Psoas muscle (tissue), 7 donors: ENCODE measurements at regions not wholly inside any gene's neighbourhood (a gene's known extent, or its start where the extent isn't known, plus 50 kb on each side); places are given as distances from the start of the nearest gene placed in this dataset.

Experiments used
- ATAC-seq, 4 donors: fragments of 200-7000 bp; cut with Tn5 transposase; one replicate each; pipeline ENCODE4 v1.9.1; 2020; ENCODE audit warnings: moderate library complexity in 3 of 4, mild to moderate bottlenecking in 2 of 4
- DNase-seq, 2 donors: peaks; one replicate each; pipeline ENCODE4 v3.0.0-alpha.2; 2020
- H3K27ac ChIP-seq: fragments of 200-600 bp; one replicate; pipeline ENCODE4 v1.8.0; 2022
- H3K27me3 ChIP-seq, 3 donors: fragments of 200-600 bp in 1 of 3; one replicate each; pipeline versions ENCODE4 v1.6.1 to v1.8.0; 2013 to 2022; ENCODE audit warnings: low read length in 2 of 3, mild to moderate bottlenecking in 2 of 3, moderate library complexity in 1 of 3; ENCODE audit not compliant: insufficient read depth in 3 of 3
- H3K36me3 ChIP-seq, 2 donors: fragments of 200-600 bp in 1 of 2; one replicate each; pipeline versions ENCODE4 v1.6.1 to v1.8.0; 2013 to 2022; ENCODE audit warnings: low read depth in 1 of 2, mild to moderate bottlenecking in 1 of 2, moderate library complexity in 1 of 2; ENCODE audit not compliant: insufficient read depth in 1 of 2
- H3K4me1 ChIP-seq: fragments of 200-600 bp; one replicate; pipeline ENCODE4 v1.8.0; 2022
- H3K4me3 ChIP-seq: fragments of 200-600 bp; one replicate; pipeline ENCODE4 v1.8.0; 2022; ENCODE audit warnings: mild to moderate bottlenecking
- H3K9me3 ChIP-seq: fragments of 200-600 bp; one replicate; pipeline ENCODE4 v1.8.0; 2022
- WGBS, 3 donors: extraction: QIAGEN DNeasy Blood & Tissue Kit; methylation state at CpG; one replicate each; pipeline versions ENCODE4 v1.1.6 to v1.1.7; 2013; 5-methylcytosine and 5-hydroxymethylcytosine counted together
- intact Hi-C, 2 donors: fragments of 100-400 bp; cut with DNase I; formaldehyde crosslinking; loops; one replicate each; pipeline versions ENCODE4 v1.11.0 to v1.14.2; 2022
- TF ChIP-seq, protein P1 (sequence below): fragments of 200-600 bp; IDR thresholded peaks from one replicate; pipeline ENCODE4 v1.8.0; 2022; ENCODE audit warnings: antibody characterized with exemption
- donor health status: healthy with polysubstance abuse.
- donor health status: DM: no; HTN: no; CAD: no; lungs with moderate emphysema.
- donor health status: Bipolar disorder and iron deficiency.
- donor health status: healthy.
- donor health status: DM: yes; HTN: yes; CAD: no.
- donor health status: DM: no; HTN: no; CAD: no.
- donor health status: DM: yes; HTN: yes; CAD: no.

GRCh38 chr3:159843840-159844730 lies 144.6 kb upstream of the IL12A start:
- H3K36me3 ChIP-seq = no peaks in the 10 kb centered on the region
- WGBS, 3 donors = 51 to 63% (median 54%) methylated on average over 7 of the region's 7 CpGs
- TF ChIP-seq, protein P1, sequence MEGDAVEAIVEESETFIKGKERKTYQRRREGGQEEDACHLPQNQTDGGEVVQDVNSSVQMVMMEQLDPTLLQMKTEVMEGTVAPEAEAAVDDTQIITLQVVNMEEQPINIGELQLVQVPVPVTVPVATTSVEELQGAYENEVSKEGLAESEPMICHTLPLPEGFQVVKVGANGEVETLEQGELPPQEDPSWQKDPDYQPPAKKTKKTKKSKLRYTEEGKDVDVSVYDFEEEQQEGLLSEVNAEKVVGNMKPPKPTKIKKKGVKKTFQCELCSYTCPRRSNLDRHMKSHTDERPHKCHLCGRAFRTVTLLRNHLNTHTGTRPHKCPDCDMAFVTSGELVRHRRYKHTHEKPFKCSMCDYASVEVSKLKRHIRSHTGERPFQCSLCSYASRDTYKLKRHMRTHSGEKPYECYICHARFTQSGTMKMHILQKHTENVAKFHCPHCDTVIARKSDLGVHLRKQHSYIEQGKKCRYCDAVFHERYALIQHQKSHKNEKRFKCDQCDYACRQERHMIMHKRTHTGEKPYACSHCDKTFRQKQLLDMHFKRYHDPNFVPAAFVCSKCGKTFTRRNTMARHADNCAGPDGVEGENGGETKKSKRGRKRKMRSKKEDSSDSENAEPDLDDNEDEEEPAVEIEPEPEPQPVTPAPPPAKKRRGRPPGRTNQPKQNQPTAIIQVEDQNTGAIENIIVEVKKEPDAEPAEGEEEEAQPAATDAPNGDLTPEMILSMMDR = no peak
- intact Hi-C loops = no loop called here
- peak overlapping the region; percentile 7 for H3K27ac ChIP-seq
- H3K9me3 ChIP-seq = no peaks in the 10 kb centered on the region
- H3K4me3 ChIP-seq = peak overlapping the region; percentile 19
- DNase-seq = no peak
- peaks cover 25% of the 10 kb centered on the region for H3K4me1 ChIP-seq
- ATAC-seq = no peak
- no peaks in the 10 kb centered on the region for H3K27me3 ChIP-seq

- 66 to 74% (median 68%) methylated on average over 4 of the region's 4 CpGs for WGBS, 3 donors
- TF ChIP-seq, protein P1 = no peak
- ATAC-seq (no peak), DNase-seq (no peak)
- H3K4me1 ChIP-seq = peaks cover 27% of the 10 kb centered on the region
- no peaks in the 10 kb centered on the region for H3K27me3 ChIP-seq
- H3K27ac ChIP-seq = peak overlapping the region; percentile 33
- peak overlapping the region; percentile 19 for H3K4me3 ChIP-seq
- H3K36me3 ChIP-seq = no peaks in the 10 kb centered on the region
- intact Hi-C loops = no loop called here
- no peaks in the 10 kb centered on the region for H3K9me3 ChIP-seq
Observed at GRCh38 chr3:159844801-159845261, 143.8 kb upstream of the IL12A start.

DNA sequence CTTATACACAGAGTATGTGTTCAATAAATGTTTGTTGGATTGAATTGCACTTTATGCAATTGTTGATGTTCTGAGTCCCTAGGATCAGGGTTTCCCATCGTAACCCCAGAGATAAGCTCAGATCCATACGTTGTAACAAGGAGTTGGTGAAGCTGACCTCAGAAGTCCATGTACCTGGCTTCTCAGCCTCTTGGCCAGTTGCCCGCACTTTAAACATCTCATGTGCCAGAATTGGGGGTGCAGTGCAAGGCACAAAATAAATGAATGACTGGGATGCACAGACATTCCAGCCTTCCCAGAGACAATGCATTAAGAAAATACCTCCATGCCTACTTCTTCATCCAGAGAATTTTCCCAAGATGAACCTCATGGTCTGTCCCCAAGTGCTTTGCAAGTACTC lies 142.9 kb upstream of the IL12A start:
- no peak for DNase-seq
- TF ChIP-seq, protein P1 = no peak
- Histone ChIP-seq H3K4me3 (no peak overlapping the region), H3K4me1 (peaks cover 23% of the 10 kb centered on the region), H3K27ac (no peak overlapping the region), H3K9me3 (no peaks in the 10 kb centered on the region), H3K36me3 (no peaks in the 10 kb centered on the region), H3K27me3 (no peaks in the 10 kb centered on the region)
- no peak for ATAC-seq
- WGBS, 3 donors = 84 to 92% (median 88%) methylated on average over 3 of the region's 3 CpGs
- intact Hi-C loops = no loop called here

DNA sequence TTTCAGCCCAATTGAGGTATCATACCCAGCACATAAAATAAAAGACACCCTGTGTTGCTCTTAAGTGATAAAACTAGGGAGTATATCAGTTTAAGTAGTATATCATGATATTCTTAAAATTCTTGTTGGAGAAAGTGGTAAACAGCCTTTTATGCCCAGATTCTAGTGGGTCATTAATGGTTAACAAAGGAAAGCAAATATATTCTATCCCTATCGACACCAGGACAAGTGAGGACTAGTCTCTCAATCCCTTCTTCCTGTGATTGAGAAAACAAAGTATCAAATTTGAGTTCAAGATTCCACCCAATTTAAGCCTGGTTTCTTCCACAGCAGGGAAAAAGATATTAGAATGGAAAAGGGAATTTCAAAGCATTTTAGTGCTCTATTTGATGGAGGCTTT lies 142.4 kb upstream of the IL12A start:
- Histone ChIP-seq H3K4me3 (no peak overlapping the region), H3K4me1 (peaks cover 28% of the 10 kb centered on the region), H3K27ac (no peak overlapping the region), H3K36me3 (no peaks in the 10 kb centered on the region), H3K27me3 (no peaks in the 10 kb centered on the region), H3K9me3 (no peaks in the 10 kb centered on the region)
- TF ChIP-seq, protein P1 = no peak
- no peak for DNase-seq
- intact Hi-C loops = no loop called here
- no peak for ATAC-seq
- whole genome bisulfite sequencing, 3 donors = 34 to 45% (median 35%) methylated on average over 1 of the region's 1 CpG
